GM12892 (cell line): ENCODE measurements at regions not wholly inside any gene's neighbourhood (a gene's known extent, or its start where the extent isn't known, plus 50 kb on each side); places are given as distances from the start of the nearest gene placed in this dataset.

Experiments used
- POLR2AphosphoS5 ChIP-seq: IDR thresholded peaks from 2 replicates; pipeline ENCODE4 v1.6.1; 2011; ENCODE audit warnings: low read depth, low read length, control low read depth
- TAF1 ChIP-seq: IDR thresholded peaks from 2 replicates; pipeline ENCODE4 v1.6.1; 2011; ENCODE audit warnings: low read depth, mild to moderate bottlenecking, control low read depth, low read length, borderline replicate concordance

GRCh38 chr4:11623726-11624037, 195.0 kb upstream of the HS3ST1 start:
- TF ChIP-seq TAF1 (no peak), POLR2AphosphoS5 (no peak)
